Right lobe of liver (tissue), 6 donors: ENCODE measurements at regions not wholly inside any gene's neighbourhood (a gene's known extent, or its start where the extent isn't known, plus 50 kb on each side); places are given as distances from the start of the nearest gene placed in this dataset.

ENCODE experiments used
- ATAC-seq, 4 donors: fragments of 200-7000 bp; cut with Tn5 transposase; one replicate each; pipeline ENCODE4 v1.9.1; 2020; ENCODE audit warnings: mild to moderate bottlenecking in 4 of 4, moderate library complexity in 4 of 4
- DNase-seq, 3 donors: peaks; one replicate each; pipeline ENCODE4 v3.0.0-alpha.2; 2020
- H3K27ac ChIP-seq, 3 donors: fragments of 200-600 bp; one replicate each; pipeline ENCODE4 v1.8.0; 2022
- H3K27me3 ChIP-seq, 2 donors: fragments of 200-600 bp; one replicate each; pipeline ENCODE4 v1.8.0; 2022
- H3K36me3 ChIP-seq, 4 donors: fragments of 200-600 bp; sonication (generic) in 1 of 4; one replicate each; pipeline versions ENCODE4 v1.5.1 to v1.8.0; 2017 to 2022; ENCODE audit warnings: control low read depth in 1 of 4
- H3K4me1 ChIP-seq, 4 donors: fragments of 200-600 bp; sonication (generic) in 1 of 4; one replicate each; pipeline versions ENCODE4 v1.5.1 to v1.8.0; 2017 to 2022; ENCODE audit warnings: control low read depth in 1 of 4
- H3K4me3 ChIP-seq, 3 donors: fragments of 200-600 bp; one replicate each; pipeline ENCODE4 v1.8.0; 2022
- H3K9me3 ChIP-seq, 4 donors: fragments of 200-600 bp; sonication (generic) in 1 of 4; one replicate each; pipeline versions ENCODE4 v1.5.1 to v1.8.0; 2017 to 2022; ENCODE audit warnings: control low read depth in 1 of 4
- CTCF ChIP-seq, 4 donors: fragments of 200-600 bp in 3 of 4; fragments of 450-650 bp in 1 of 4; IDR thresholded peaks; one replicate each; pipeline versions ENCODE4 v1.5.1 to v1.8.0; 2016 to 2022; ENCODE audit warnings: antibody characterized with exemption in 4 of 4, mild to moderate bottlenecking in 2 of 4
- POLR2A ChIP-seq: fragments of 450-650 bp; IDR thresholded peaks from one replicate; pipeline ENCODE4 v1.6.1; 2017; ENCODE audit warnings: antibody characterized with exemption, mild to moderate bottlenecking
- WGBS: methylation state at CpG from one replicate; pipeline ENCODE4 v1.1.6; 2018; ENCODE audit warnings: low coverage, low lambda C conversion rate; ENCODE audit not compliant: insufficient coverage; ENCODE audit errors: missing lambda C conversion rate; 5-methylcytosine and 5-hydroxymethylcytosine counted together
- intact Hi-C, 2 donors: fragments of 100-400 bp; cut with DNase I; formaldehyde crosslinking; loops; one replicate each; pipeline versions ENCODE4 v1.11.2 to v1.14.1; 2022
- donor health status: DM: no; HTN: yes; CAD: no.
- donor health status: DM: no; HTN: no; CAD: no.
- donor health status: DM: no; HTN: no; CAD: no.
- donor health status: DM: no; HTN: yes; CAD: no.
- donor health status: DM: no; HTN: yes; CAD: no.

- WGBS, result 40% methylated on average over 1 of the region's 1 CpG
- Histone ChIP-seq H3K27me3 (no peaks in the 10 kb centered on the region), H3K36me3 (no peaks in the 10 kb centered on the region), H3K4me1 (no peaks in the 10 kb centered on the region), H3K4me3 (no peak overlapping the region), H3K9me3 (no peaks in the 10 kb centered on the region), H3K27ac (no peak overlapping the region)
- TF ChIP-seq CTCF (IDR thresholded peaks at IDR 0.05), result no peak
- no peak for TF ChIP-seq POLR2A
- no peak for ATAC-seq
- intact Hi-C loops, result no loop called here
- no peak for DNase-seq
These were observed 289.0 kb downstream of the PSAT1 start for GRCh38 chr9:78585909-78586308.

- 17% methylated on average over 1 of the region's 1 CpG for WGBS
These were observed 293.1 kb downstream of the PSAT1 start for GRCh38 chr9:78590068-78590467.

GRCh38 chr9:78592811-78593210, 295.9 kb downstream of the PSAT1 start:
- Histone ChIP-seq H3K4me3 (no peak overlapping the region), H3K36me3 (no peaks in the 10 kb centered on the region), H3K4me1 (no peaks in the 10 kb centered on the region), H3K9me3 (no peaks in the 10 kb centered on the region), H3K27me3 (no peaks in the 10 kb centered on the region), H3K27ac (no peak overlapping the region)
- no peak for TF ChIP-seq POLR2A
- ATAC-seq, result no peak
- intact Hi-C loops, result no loop called here
- no peak for DNase-seq

More at GRCh38 chr9:78590068-78590467, 293.1 kb downstream of the PSAT1 start:
- intact Hi-C loops, result no loop called here
- Histone ChIP-seq H3K27ac (no peak overlapping the region), H3K4me1 (no peaks in the 10 kb centered on the region), H3K9me3 (no peaks in the 10 kb centered on the region), H3K4me3 (no peak overlapping the region), H3K36me3 (no peaks in the 10 kb centered on the region), H3K27me3 (no peaks in the 10 kb centered on the region)
- TF ChIP-seq CTCF (IDR thresholded peaks at IDR 0.05), result no peak
- no peak for TF ChIP-seq POLR2A
- DNase-seq (no peak), ATAC-seq (no peak)

GRCh38 chr9:78595200-78595945, 298.4 kb downstream of the PSAT1 start:
- ATAC-seq (peak in 1 of 4 donors; percentile 17), DNase-seq (no peak)
- 45% methylated on average over 2 of the region's 5 CpGs for WGBS
- H3K4me1 ChIP-seq, result no peaks in the 10 kb centered on the region
- H3K4me3 ChIP-seq, result no peak overlapping the region
- no peaks in the 10 kb centered on the region for H3K9me3 ChIP-seq
- H3K36me3 ChIP-seq, result no peaks in the 10 kb centered on the region
- H3K27me3 ChIP-seq, result peaks cover 0 to 5% of the 10 kb centered on the region in 2 donors
- TF ChIP-seq POLR2A (no peak), CTCF (IDR thresholded peaks at IDR 0.05) (no peak)
- intact Hi-C loops, result no loop called here
- H3K27ac ChIP-seq, result no peak overlapping the region

GRCh38 chr9:78596346-78596745, 299.4 kb downstream of the PSAT1 start:
- DNase-seq, result no peak
- no peaks in the 10 kb centered on the region for H3K4me1 ChIP-seq
- peaks cover 0 to 5% of the 10 kb centered on the region in 2 donors for H3K27me3 ChIP-seq
- no peak overlapping the region for H3K27ac ChIP-seq
- no peaks in the 10 kb centered on the region for H3K36me3 ChIP-seq
- intact Hi-C loops, result no loop called here
- H3K4me3 ChIP-seq, result no peak overlapping the region
- no peak for TF ChIP-seq POLR2A
- no peak for TF ChIP-seq CTCF (IDR thresholded peaks at IDR 0.05)
- WGBS, result 71% methylated on average over 3 of the region's 3 CpGs
- H3K9me3 ChIP-seq, result no peaks in the 10 kb centered on the region
- no peak for ATAC-seq
